GM21529 (cell line): ENCODE measurements at regions not wholly inside any gene's neighbourhood (a gene's known extent, or its start where the extent isn't known, plus 50 kb on each side); places are given as distances from the start of the nearest gene placed in this dataset.

Experiments used
- ATAC-seq: cut with Tn5 transposase; IDR thresholded peaks from one replicate; pipeline ENCODE4 v1.9.1; 2021; ENCODE audit not compliant: unreplicated experiment

DNA sequence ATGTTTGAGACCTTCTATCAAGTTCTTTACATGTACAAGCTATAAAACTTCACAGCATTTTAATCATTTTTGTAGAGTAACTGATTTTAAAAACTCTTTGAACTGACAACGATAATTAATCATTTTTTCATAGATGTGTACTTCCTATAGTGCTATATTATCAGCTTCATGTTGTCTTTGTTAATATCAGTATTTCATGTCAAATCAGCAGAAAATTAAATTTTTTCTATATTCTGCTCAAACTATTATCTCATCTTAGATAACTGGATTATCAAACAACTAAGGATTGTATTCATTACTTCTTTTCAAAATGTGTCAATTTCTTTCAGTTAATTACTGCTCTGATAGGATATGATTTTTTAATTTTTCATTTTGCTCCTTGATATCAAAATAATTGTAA is 214.6 kb upstream of the RGS18 start:
- no peak for ATAC-seq

DNA sequence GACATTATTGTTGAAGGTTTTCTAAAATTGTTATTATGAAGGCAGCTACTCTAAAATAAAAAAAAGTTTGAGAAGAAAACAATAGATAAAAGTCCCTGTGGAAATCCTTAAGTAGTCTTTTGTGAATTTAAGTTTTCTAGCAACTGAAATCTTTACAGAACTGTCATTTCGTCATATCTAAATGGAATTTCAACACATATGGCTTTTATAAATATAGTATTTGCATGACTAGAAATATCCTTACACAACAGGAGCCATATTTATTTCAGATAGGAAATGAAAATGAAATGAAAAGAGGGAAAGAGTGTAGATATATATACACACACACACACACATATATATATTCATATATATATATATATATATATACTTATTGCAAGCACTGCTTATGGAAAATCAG is 204.7 kb upstream of the RGS18 start:
- ATAC-seq, result no peak

DNA sequence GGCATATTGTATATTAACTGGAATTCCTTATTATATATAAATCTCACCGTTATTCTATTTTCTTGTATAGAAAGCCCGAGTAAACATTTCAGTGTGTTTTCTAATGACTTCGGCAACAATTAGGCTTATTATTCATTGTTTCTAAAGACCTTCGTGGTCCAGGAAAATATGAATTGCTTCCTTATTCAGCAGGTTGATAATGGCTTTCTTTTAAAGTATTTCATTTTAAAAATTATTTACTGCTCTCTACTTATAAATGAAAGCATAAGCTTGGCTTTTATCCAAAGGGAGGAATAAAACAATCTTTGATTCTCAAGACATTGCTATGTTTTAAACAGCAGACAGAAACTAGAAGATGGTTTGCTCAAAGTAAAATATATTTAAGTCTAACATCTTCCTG is 198.4 kb upstream of the RGS18 start:
- no peak for ATAC-seq

DNA sequence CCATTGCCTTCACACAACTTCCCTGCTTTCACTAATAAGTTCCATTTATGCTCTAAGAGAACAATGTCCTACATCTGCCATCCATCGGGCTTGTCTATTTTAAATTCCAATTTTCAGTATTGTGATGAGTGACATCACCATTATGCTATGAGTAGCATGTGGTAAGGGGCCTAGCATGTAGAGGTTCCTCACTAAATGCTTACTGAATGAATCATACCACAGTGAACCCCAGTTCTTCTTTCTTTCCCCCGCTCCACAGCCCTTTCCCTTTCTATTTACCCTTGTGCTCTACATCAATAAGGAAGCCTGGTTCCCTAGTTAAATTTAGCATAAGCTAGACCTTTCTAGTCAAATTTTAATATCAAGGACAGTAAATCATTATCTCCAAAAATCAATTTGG is 195.0 kb upstream of the RGS18 start:
- no peak for ATAC-seq

DNA sequence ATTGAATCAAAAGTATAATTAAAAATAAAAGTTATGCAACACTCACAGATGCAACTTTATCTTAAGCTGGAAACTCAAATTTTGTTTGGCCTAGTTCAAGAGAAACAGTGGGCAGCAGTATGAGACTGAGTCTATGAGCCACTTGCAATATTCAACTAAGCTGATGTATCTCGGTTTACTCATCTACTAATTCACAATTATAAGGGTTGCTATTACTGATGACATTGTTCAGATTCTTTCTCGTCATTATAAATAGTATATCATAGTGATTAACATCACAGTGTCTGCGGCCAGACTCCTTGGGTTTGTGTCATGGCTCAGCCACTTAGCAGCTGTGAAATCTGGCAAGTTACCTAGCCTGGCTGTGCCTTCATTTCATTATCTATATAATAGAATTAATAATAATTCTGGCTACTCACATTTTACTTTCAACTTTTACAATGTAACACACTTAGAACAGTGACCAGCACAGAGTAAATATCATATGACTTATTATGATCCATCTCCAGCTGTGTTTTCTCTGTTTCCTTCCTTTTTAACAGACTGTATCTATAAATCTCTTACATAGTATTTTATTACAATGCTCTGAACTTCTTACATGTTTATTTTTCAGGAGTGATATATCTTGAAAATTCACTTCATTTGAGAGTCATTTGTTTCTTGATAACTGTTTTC is 194.3 kb upstream of the RGS18 start:
- ATAC-seq, result no peak

DNA sequence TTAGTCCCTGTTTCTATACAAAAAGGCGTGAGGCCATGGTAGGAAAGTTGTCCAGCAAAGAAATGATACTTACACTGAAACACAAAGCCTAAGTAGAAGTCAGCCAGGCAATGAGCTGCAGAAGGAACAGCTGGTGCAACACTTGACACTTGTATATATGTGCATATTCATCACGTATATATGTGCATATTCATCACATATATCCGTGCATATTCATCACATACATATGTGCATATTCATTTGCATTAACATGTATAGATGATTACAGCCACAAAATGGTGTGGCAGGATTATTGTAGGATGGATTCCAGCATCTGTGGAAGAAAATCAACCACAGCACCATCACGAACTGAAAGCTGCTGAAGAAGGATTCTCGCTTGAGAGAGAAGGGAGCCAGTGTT is 189.0 kb upstream of the RGS18 start:
- ATAC-seq, result no peak

DNA sequence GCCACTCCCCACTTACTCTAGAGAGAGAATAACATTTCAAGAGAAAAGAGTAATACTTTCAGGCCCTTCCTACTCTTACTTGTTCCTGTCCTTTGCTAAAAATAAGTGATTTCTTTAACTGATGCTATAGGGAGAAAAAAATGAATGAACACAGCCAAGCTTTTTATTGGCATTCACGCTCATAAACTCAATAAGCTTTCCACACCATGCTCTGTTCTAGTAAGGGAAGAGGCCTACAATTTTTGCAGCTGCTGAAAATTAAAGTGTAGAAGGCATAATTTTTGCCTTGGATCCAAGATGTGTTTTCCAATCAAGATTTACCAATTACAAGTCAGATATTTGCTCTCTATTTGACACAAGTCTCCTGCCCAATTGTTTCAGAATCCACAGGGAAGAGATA is 188.1 kb upstream of the RGS18 start:
- ATAC-seq, result no peak

DNA sequence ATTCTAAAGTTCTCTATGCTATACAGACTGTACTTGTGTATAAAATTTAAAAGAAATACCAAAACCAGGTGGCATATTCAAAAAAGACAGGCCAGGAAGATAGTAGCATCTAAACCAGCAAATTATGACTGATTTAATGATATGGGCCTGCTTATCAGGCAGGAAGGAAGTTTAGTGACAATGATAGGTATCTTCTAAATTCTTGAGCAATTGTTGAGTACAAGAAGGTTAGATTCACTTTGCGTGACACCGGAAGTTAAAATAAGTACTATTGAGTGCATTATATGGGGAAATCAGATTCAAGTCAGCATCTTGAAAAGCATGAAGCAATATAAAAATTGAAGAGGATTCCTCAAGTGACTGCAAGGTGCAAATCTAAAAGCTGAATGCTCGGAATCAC is 186.8 kb upstream of the RGS18 start:
- no peak for ATAC-seq

DNA sequence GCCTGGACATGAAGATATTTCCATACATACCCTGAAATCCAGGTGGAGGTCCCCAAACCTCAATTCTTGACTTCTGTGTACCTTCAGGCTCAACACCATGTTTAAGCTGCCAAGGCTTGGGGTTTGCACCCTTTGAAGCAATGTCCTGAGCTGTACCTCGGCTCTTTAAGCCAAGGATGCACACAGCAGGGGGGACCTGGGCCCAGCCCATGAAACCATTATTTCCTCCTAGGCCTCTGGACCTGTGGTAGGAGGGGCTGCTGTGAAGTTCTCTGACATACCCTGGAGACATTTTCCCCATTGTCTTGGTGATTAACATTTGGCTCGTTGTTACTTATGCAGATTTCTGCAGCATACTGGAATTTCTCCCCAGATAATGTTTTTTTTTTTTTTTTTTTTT is 184.3 kb upstream of the RGS18 start:
- ATAC-seq, result no peak

DNA sequence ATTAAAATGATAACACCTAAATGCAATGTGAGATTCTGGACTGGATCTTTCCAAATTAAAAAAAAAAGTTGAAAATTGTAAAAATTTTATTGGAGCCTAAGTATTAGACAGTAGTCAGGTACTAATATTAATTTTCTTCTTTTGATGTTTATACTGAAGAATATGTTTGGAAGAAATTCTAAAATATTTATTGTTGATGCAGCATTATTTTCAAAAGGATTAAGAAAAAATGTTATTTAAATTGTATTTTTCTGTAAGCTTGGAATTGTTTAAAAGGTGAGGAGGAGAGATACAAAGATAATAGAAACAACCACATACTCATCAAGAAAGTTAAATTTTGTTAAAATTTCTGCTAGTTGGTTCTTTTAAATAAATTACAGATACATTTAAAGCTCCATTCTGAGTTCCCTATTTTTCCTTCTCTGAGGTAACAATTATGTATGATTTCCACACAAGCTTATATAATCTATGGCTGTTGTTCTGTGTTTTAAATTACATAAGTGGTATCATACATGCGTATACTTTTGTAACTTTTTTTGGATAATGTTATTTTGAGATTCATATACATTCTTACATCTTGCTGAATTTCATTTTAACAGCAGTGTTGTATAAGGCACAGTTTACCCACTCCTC is 180.3 kb upstream of the RGS18 start:
- ATAC-seq, result no peak

DNA sequence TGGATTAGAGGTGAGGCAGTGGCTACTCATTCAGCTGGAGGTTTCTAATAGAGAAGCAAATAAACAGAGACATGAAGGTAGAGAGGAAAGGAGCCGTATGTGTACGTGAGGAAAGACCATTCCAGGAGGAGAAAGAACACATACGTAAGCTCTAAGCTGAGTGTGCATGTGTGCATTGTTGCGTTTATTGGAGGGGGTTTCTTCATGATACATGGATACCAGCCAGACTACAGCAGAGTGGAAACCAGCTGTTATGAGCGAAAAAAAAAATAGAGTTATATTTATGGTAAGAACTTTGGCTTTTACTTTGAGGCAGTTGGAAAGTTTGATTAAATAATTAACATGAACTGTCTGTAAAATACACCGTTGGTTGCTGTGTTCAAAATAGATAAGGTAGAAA is 173.4 kb upstream of the RGS18 start:
- no peak for ATAC-seq

DNA sequence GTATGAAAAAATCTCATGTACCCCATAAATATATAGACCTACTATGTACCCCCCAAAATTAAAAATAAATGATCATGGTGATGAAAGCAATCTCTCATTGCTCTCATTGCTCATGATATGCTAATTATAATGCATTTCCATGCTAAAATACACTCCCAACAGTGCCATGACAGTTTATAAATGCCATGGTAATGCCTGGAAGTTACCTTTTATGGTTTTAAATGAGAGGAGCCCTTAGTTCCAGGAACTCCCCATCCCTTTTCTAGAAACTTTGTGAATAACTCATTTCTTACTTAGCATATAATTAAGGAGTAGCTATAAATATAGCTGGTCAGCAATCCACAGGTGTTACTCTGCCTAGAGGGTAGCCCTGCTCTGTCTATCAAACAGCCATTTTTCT is 166.1 kb upstream of the RGS18 start:
- ATAC-seq, result no peak

DNA sequence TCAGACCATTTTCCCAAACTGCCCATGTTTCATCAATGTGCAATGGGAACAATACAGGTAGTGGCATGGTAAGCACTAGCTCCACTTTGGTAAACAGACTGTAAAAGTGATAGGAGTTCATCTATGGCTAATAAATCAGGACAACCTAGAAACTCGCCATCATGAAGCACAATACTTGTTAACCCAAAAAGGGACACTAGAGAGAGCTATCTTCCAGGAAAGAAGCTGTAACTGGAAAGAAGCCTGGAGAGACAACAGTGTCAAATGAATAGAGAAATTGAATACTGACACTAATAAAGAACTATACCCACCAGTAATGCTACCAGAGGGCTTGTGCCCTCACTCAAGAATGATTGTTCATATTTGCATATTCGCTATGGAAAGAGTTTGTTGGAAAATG is 164.7 kb upstream of the RGS18 start:
- ATAC-seq, result no peak

DNA sequence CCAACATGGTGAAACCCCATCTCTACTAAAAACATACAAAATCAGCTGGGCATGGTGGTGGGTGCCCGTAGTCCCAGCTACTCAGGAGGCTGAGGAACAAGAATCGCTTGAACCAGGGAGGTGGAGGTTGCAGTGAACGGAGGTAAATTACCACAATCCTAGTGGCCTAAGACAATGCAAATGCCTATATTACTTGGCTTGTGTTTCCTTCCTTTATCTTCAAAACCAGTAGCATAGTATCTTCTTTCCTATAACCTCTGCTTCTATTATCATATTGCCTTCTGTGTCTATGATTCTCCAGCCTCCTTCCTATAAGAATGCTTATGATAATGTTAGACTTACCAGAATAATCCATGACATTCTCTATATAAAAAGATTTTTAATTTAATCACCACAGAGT is 156.2 kb upstream of the RGS18 start:
- no peak for ATAC-seq

DNA sequence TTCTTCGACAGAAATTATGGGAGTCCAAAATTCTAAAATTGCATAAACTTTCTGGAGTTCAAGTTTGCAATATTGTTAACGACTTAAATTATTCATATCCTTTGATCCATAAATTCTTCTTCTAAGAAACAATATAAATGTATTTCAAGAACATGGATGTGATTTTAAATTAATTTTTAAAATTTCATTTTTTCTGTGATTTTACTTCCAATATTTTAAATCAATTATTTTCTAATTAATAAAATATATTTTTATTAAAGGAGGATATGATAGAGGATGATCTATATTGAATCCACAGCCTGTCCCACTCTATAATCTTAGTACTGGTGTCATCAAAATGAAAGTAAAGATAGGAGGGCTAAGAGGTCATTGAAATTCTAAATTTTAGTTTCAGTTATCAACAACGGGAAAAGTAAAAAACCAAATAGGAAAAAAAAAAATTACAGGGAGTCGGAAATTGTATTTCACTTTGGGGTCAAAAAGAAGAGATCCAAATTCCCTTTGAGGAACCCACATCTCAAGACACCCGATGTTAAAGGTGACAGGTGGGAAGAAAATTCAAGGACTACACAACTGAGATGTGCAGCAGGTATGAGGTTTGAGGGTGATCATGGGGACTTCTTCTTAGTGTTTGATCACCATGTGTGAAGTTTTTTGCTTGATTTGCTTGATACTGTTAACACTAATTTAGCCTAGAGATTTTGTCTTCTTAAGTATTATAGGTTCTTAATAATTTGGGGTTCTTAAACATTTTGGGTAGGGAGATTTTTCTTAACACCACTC is 154.8 kb upstream of the RGS18 start:
- no peak for ATAC-seq

DNA sequence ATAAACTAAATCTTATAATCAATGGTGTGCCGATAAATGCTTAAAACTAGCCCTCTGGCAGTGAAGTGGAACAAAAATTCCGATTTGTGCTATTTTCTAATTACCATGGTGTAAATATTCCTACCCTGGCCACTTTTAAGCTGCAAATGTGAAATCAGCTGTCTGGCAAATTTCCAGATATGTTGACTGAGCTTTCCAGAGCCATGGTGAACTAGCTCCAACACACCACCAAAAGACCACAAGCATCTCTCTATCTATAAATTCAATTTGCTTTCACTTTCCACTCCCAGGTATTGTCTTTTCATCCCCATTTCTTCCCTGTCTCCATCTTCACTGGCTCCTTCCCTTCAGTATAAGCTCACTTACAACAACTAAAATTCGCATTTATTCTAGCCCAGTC is 152.3 kb upstream of the RGS18 start:
- ATAC-seq, result no peak

DNA sequence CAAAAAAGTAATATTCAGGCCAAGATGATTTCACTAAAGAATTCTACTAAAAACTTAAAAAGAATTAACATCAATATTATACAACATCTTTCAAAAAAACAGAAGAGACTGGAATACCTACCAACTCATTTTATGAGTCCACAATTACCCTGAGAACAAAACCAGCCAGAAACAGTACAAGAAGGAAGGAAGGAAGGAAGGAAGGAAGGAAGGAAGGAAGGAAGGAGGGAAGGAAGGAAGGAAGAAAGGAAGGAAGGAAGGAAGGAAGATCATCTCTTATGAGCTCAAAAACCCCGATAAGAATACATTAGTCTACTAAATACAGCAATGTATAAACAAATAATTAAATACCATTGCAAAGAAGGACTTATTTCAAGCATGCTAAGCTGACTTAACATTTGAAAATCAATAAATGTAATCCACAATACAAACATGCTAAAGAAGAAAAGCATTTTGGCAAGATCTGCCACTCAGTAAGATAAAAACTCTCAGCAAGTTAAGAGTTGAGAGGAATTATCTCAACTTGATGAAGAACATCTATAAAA is 149.9 kb upstream of the RGS18 start:
- ATAC-seq, result no peak

DNA sequence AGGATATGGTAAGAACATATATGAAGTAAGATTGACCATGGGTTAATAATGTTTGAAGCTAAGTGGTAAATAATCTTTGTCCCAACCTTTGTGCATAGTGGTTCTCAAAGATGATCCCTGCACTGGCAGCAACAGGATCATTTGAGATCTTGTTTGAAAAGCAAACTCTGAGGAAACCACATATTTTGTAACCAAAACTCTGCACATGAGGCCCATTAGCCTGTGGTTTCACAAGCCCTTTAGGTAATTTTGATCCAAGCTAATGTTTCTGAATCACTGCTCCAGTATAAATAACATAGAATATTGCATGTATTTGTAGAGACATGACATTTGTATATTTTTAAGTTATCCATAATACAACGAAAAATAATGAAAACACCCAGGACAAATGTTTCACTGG is 147.9 kb upstream of the RGS18 start:
- no peak for ATAC-seq

DNA sequence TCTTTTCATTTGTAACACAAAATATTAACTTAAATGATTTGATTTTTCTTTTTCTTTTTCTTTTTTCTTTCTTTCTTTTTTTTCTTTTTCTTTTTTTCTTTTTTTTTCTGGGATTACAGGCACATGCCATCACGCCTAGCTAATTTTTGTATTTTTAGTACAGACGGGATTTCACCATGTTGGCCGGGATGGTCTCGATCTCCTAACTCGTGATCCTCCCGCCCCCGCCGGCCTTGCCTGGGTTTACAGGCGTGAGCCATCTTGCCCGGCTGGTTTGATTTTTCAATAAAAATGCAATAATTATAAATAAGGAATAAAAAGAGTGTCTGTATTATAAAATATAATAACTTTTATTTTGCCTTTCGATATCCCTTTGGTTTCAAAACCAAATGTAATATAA is 146.7 kb upstream of the RGS18 start:
- no peak for ATAC-seq

DNA sequence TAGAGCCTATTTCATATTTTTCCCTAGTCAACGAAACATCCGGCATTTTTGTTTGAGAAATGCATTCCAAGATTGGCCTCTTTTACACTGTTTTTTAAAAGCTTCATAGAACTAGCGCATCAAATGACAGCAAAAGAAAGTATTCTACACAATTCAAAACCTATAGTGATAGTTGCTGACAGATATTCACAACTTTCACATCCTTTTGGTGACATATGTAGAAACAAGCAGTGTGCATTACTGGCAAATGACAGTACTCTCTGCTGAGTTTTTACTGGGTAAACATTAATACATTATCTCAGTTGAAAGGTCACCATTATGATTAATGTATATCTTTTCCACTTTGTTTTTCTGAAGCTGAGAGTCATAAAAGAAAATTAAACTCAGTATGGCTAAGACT is 135.4 kb upstream of the RGS18 start:
- no peak for ATAC-seq

DNA sequence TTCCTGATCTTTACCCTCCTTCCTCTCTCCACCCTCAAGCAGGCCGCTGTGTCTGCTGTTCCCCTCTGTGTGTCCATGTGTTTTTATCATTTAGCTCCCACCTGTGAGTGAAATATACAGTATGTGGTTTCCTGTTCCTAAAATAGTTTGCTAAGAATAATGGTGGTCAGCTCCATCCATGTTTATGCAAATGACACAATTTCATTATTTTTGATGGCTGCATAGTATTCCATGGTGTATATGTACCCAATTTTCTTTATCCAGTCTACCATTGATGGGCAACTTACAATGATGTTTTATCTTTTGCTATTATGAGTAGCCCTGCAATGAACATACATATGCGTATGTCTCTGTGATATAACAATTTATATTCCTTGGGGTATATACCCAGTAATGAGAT is 133.4 kb upstream of the RGS18 start:
- ATAC-seq, result no peak

DNA sequence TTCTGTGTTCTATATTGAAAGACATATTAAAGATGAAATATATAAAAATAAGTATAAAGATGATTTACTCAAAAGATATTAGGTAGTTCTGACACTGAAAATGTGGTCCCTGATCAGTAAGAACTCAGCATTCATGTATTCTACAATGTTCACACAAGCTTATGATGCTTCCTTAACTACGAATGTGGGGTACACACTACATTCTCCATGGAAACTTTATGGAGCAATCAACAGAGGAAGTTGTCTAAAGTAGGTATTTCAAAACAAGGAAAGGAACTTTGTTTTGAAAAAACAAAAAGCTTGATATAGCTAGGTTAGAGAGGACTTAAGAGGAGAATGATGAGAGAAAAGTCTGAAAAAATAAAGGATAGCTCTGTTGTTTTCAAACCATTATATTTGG is 119.7 kb upstream of the RGS18 start:
- ATAC-seq, result no peak
